GM23338 (cell line): ENCODE measurements at regions not wholly inside any gene's neighbourhood (a gene's known extent, or its start where the extent isn't known, plus 50 kb on each side); places are given as distances from the start of the nearest gene placed in this dataset.
A peak's percentile ranks its signal among the peaks of the same experiment; 100 is the strongest.

Experiments used
- ATAC-seq: fragments of 200-7000 bp; cut with Tn5 transposase; 3 replicates; pipeline ENCODE4 v1.9.1; 2020
- DNase-seq: peaks from one replicate; pipeline ENCODE4 v3.0.0-alpha.2; 2015; ENCODE audit warnings: low spot score
- H2AFZ ChIP-seq: fragments of 200-600 bp; sonication (generic); 2 replicates; pipeline ENCODE4 v1.8.0; 2016; ENCODE audit warnings: antibody characterized with exemption, mild to moderate bottlenecking, moderate library complexity
- H3F3A ChIP-seq: fragments of 200-600 bp; sonication (generic); replicated peaks from 2 replicates; pipeline ENCODE4 v1.8.0; 2017; ENCODE audit warnings: antibody characterized with exemption, mixed run types, low read depth
- H3K27ac ChIP-seq: fragments of 200-600 bp; sonication (generic); 2 replicates; pipeline ENCODE4 v1.6.1; 2016; ENCODE audit warnings: low read depth
- H3K27me3 ChIP-seq: fragments of 200-600 bp; sonication (generic); 2 replicates; pipeline ENCODE4 v1.8.0; 2016; ENCODE audit warnings: mild to moderate bottlenecking, mixed run types, moderate library complexity; ENCODE audit not compliant: insufficient read depth
- H3K36me3 ChIP-seq: fragments of 200-600 bp; sonication (generic); 2 replicates; pipeline ENCODE4 v1.8.0; 2016; ENCODE audit warnings: mild to moderate bottlenecking; ENCODE audit not compliant: insufficient read depth
- H3K4me1 ChIP-seq: fragments of 200-600 bp; sonication (generic); 2 replicates; pipeline ENCODE4 v1.8.0; 2016; ENCODE audit warnings: mild to moderate bottlenecking, moderate library complexity; ENCODE audit not compliant: insufficient read depth
- H3K4me2 ChIP-seq: fragments of 200-600 bp; sonication (generic); 2 replicates; pipeline ENCODE4 v1.7.1; 2017; ENCODE audit warnings: mixed run types
- H3K4me3 ChIP-seq: fragments of 200-600 bp; sonication (generic); 2 replicates; pipeline ENCODE4 v1.6.1; 2016; ENCODE audit warnings: mixed run types
- H3K79me2 ChIP-seq: fragments of 200-600 bp; sonication (generic); replicated peaks from 2 replicates; pipeline ENCODE4 v1.8.0; 2017; ENCODE audit warnings: mild to moderate bottlenecking; ENCODE audit not compliant: insufficient read depth
- H3K9me2 ChIP-seq: fragments of 200-600 bp; sonication (generic); 2 replicates; pipeline ENCODE4 v1.8.0; 2017; ENCODE audit not compliant: insufficient read depth
- H4K20me1 ChIP-seq: fragments of 200-600 bp; sonication (generic); replicated peaks from 2 replicates; pipeline ENCODE4 v1.8.0; 2017; ENCODE audit warnings: mild to moderate bottlenecking; ENCODE audit not compliant: insufficient read depth
- H3K27ac Mint-ChIP-seq: 2 replicates; pipeline ENCODE4 v1.8.0; 2020; ENCODE audit warnings: inconsistent platforms, mild to moderate bottlenecking, moderate library complexity, mixed read lengths
- H3K27me3 Mint-ChIP-seq: 3 replicates; pipeline ENCODE4 v1.8.0; 2022; ENCODE audit warnings: low read depth, mild to moderate bottlenecking, moderate library complexity, mixed read lengths, inconsistent platforms; ENCODE audit not compliant: insufficient read depth, poor library complexity
- H3K36me3 Mint-ChIP-seq: 3 replicates; pipeline ENCODE4 v1.8.0; 2021; ENCODE audit warnings: low read depth, mild to moderate bottlenecking, inconsistent platforms, moderate library complexity, mixed read lengths
- H3K4me1 Mint-ChIP-seq: 3 replicates; pipeline ENCODE4 v1.8.0; 2020; ENCODE audit warnings: mild to moderate bottlenecking, inconsistent platforms, mixed read lengths
- H3K4me3 Mint-ChIP-seq: 3 replicates; pipeline ENCODE4 v1.8.0; 2021; ENCODE audit warnings: moderate library complexity, mild to moderate bottlenecking, inconsistent platforms, mixed read lengths
- H3K9me3 Mint-ChIP-seq: 3 replicates; pipeline ENCODE4 v1.8.0; 2020; ENCODE audit warnings: moderate library complexity, mild to moderate bottlenecking, inconsistent platforms, mixed read lengths
- CREB1 ChIP-seq: fragments of 250-450 bp; sonication (Bioruptor Pico); IDR thresholded peaks from 2 replicates; pipeline ENCODE4 v1.5.0; 2020; ENCODE audit warnings: low read depth, mild to moderate bottlenecking, moderate library complexity
- CTCF ChIP-seq, 2 experiments: fragments of 200-600 bp in 1 of 2; sonication (generic) in 1 of 2; conservative IDR thresholded peaks; 2 replicates each; pipeline versions ENCODE4 v1.5.1 to v1.6.1; 2016 to 2017; ENCODE audit warnings: antibody characterized with exemption in 2 of 2, low read depth in 2 of 2, mild to moderate bottlenecking in 2 of 2, moderate library complexity in 1 of 2
- ETS1 ChIP-seq: IDR thresholded peaks from 2 replicates; pipeline ENCODE4 v1.6.1; 2016; ENCODE audit warnings: antibody characterized with exemption
- EZH2 ChIP-seq: fragments of 200-600 bp; sonication (generic); IDR thresholded peaks from one replicate; pipeline ENCODE4 v1.8.0; 2017; ENCODE audit warnings: antibody characterized with exemption, mild to moderate bottlenecking, low read depth; ENCODE audit not compliant: unreplicated experiment
- EZH2phosphoT487 ChIP-seq: fragments of 200-600 bp; sonication (generic); IDR thresholded peaks from one replicate; pipeline ENCODE4 v1.8.1; 2018; ENCODE audit warnings: antibody characterized with exemption; ENCODE audit not compliant: unreplicated experiment
- JUNB ChIP-seq: IDR thresholded peaks from one replicate; pipeline ENCODE4 v1.6.1; 2016; ENCODE audit warnings: antibody characterized with exemption; ENCODE audit not compliant: unreplicated experiment
- NANOG ChIP-seq: IDR thresholded peaks from 2 replicates; pipeline ENCODE4 v1.6.1; 2016; ENCODE audit warnings: antibody characterized with exemption, borderline replicate concordance
- POLR2AphosphoS5 ChIP-seq: IDR thresholded peaks from 2 replicates; pipeline ENCODE4 v1.6.1; 2016; ENCODE audit warnings: antibody characterized with exemption, low read depth
- REST ChIP-seq: IDR thresholded peaks from one replicate; pipeline ENCODE4 v1.6.1; 2018; ENCODE audit warnings: antibody characterized with exemption; ENCODE audit not compliant: unreplicated experiment
- STAT1 ChIP-seq: IDR thresholded peaks from one replicate; pipeline ENCODE4 v1.6.1; 2016; ENCODE audit warnings: antibody characterized with exemption; ENCODE audit not compliant: unreplicated experiment
- ZNF114 ChIP-seq: fragments of 250-450 bp; sonication (Bioruptor Pico); IDR thresholded peaks from 2 replicates; pipeline ENCODE4 v1.5.0; 2020; ENCODE audit warnings: mild to moderate bottlenecking, moderate library complexity
- ZNF331 ChIP-seq: fragments of 250-450 bp; sonication (Bioruptor Pico); IDR thresholded peaks from 2 replicates; pipeline ENCODE4 v1.5.0; 2020; ENCODE audit warnings: low read depth, mild to moderate bottlenecking, moderate library complexity
- ZNF462 ChIP-seq: fragments of 250-450 bp; sonication (Bioruptor Pico); IDR thresholded peaks from 2 replicates; pipeline ENCODE4 v1.5.0; 2020; ENCODE audit warnings: mild to moderate bottlenecking, moderate library complexity

GRCh38 chr12:19006626-19007137 is 122.9 kb upstream of the PLEKHA5 start:
- H3K4me3 Mint-ChIP-seq: no peak overlapping the region
- Histone ChIP-seq H3K79me2 (no peaks in the 10 kb centered on the region), H4K20me1 (no peaks in the 10 kb centered on the region), H2AFZ (no peak overlapping the region), H3F3A (no peaks in the 10 kb centered on the region), H3K4me1 (peaks cover 57% of the 10 kb centered on the region), H3K27ac (peak overlapping the region; percentile 29; the same call in 1 of the 2 replicates), H3K27me3 (no peaks in the 10 kb centered on the region), H3K9me2 (no peaks in the 10 kb centered on the region), H3K36me3 (no peaks in the 10 kb centered on the region), H3K4me3 (no peak overlapping the region), H3K4me2 (peak overlapping the region; percentile 34)
- H3K27ac Mint-ChIP-seq: peak overlapping the region; percentile 54; the same call in 1 of the 2 replicates
- no peaks in the 10 kb centered on the region for H3K9me3 Mint-ChIP-seq
- no peak for ATAC-seq
- peaks cover 44% of the 10 kb centered on the region for H3K4me1 Mint-ChIP-seq
- no peaks in the 10 kb centered on the region for H3K27me3 Mint-ChIP-seq
- TF ChIP-seq JUNB (no peak), CREB1 (CRISPR knock-in tag) (no peak), ZNF462 (CRISPR knock-in tag) (no peak), POLR2AphosphoS5 (no peak), ZNF114 (no peak), STAT1 (no peak), REST (no peak), NANOG (no peak), ETS1 (no peak), CTCF (conservative IDR thresholded peaks at IDR 0.05; ENCODE audit: low read depth in 2 of 2) (no peak), EZH2phosphoT487 (no peak), EZH2 (no peak), ZNF331 (CRISPR knock-in tag) (no peak)
- H3K36me3 Mint-ChIP-seq: no peaks in the 10 kb centered on the region
- DNase-seq: no peak
